Fibroblast of lung (primary cell): ENCODE measurements at regions not wholly inside any gene's neighbourhood (a gene's known extent, or its start where the extent isn't known, plus 50 kb on each side); places are given as distances from the start of the nearest gene placed in this dataset.

Experiments used
- DNase-seq, 2 donors: peaks; one replicate each; pipeline versions ENCODE4 v3.0.0 to v3.0.0-alpha.2; 2010; ENCODE audit warnings: low read depth in 2 of 2
- H2AFZ ChIP-seq: 2 replicates; pipeline ENCODE4 v1.5.1; 2012; ENCODE audit warnings: low read length, control low read depth, inconsistent platforms
- H3K27ac ChIP-seq: 2 replicates; pipeline ENCODE4 v1.5.1; 2011; ENCODE audit warnings: low read length, control low read depth; ENCODE audit not compliant: insufficient read depth
- H3K27me3 ChIP-seq: 2 replicates; pipeline ENCODE4 v1.5.1; 2011; ENCODE audit warnings: mild to moderate bottlenecking, low read length; ENCODE audit not compliant: control insufficient read depth, insufficient read depth
- H3K36me3 ChIP-seq: 2 replicates; pipeline ENCODE4 v1.5.1; 2011; ENCODE audit warnings: low read length; ENCODE audit not compliant: control insufficient read depth, insufficient read depth
- H3K4me1 ChIP-seq: 2 replicates; pipeline ENCODE4 v1.5.1; 2011; ENCODE audit warnings: low read length; ENCODE audit not compliant: control insufficient read depth, insufficient read depth; ENCODE audit errors: extremely low read depth
- H3K4me2 ChIP-seq: 2 replicates; pipeline ENCODE4 v1.5.1; 2011; ENCODE audit warnings: low read length, control low read depth; ENCODE audit not compliant: insufficient read depth; ENCODE audit errors: extremely low read depth
- H3K4me3 ChIP-seq, 4 experiments: fragments of 200-600 bp in 1 of 4; sonication (generic) in 1 of 4; replicated peaks in 1 of 4; 2 replicates each; pipeline ENCODE4 v1.5.1; 2011 to 2016; ENCODE audit warnings: low read length in 4 of 4, low read depth in 3 of 4, mild to moderate bottlenecking in 3 of 4, control low read depth in 2 of 4, inconsistent platforms in 1 of 4, mixed read lengths in 1 of 4; ENCODE audit not compliant: insufficient read depth in 1 of 4; ENCODE audit errors: control extremely low read depth in 1 of 4
- H3K79me2 ChIP-seq: 2 replicates; pipeline ENCODE4 v1.5.1; 2012; ENCODE audit warnings: mild to moderate bottlenecking, low read length, inconsistent platforms; ENCODE audit not compliant: control insufficient read depth, insufficient read depth
- H3K9ac ChIP-seq: 2 replicates; pipeline ENCODE4 v1.5.1; 2011; ENCODE audit warnings: mild to moderate bottlenecking, low read length, control low read depth; ENCODE audit not compliant: insufficient read depth
- H3K9me3 ChIP-seq: 2 replicates; pipeline ENCODE4 v1.5.1; 2012; ENCODE audit warnings: low read depth, low read length; ENCODE audit not compliant: control insufficient read depth, insufficient read depth
- H4K20me1 ChIP-seq: 2 replicates; pipeline ENCODE4 v1.5.1; 2011; ENCODE audit warnings: low read length; ENCODE audit not compliant: control insufficient read depth, insufficient read depth; ENCODE audit errors: extremely low read depth
- CTCF ChIP-seq, 2 donors: IDR thresholded peaks in 1 of 2; conservative IDR thresholded peaks in 1 of 2; 1 replicate in 1 of 2; 2 replicates in 1 of 2; pipeline ENCODE4 v1.5.1; 2011 to 2012; ENCODE audit warnings: low read length in 2 of 2, control low read depth in 1 of 2, inconsistent platforms in 1 of 2, low read depth in 1 of 2, mild to moderate bottlenecking in 1 of 2
- EZH2 ChIP-seq: IDR thresholded peaks from 2 replicates; pipeline ENCODE4 v1.5.1; 2012; ENCODE audit warnings: low read length, control low read depth, mild to moderate bottlenecking; ENCODE audit errors: missing control alignments

GRCh38 chr3:193947596-193947995 is 188.4 kb upstream of the HES1 start:
- H3K27me3 ChIP-seq, result peaks cover 5% of the 10 kb centered on the region
- no peak overlapping the region for H3K27ac ChIP-seq
- no peak overlapping the region for H3K4me2 ChIP-seq
- H3K9ac ChIP-seq, result no peak overlapping the region
- H2AFZ ChIP-seq, result no peak overlapping the region
- H4K20me1 ChIP-seq, result no peaks in the 10 kb centered on the region
- H3K79me2 ChIP-seq, result no peaks in the 10 kb centered on the region
- no peaks in the 10 kb centered on the region for H3K36me3 ChIP-seq
- H3K9me3 ChIP-seq, result no peaks in the 10 kb centered on the region
- peak in 1 of 2 donors; percentile 89 for DNase-seq
- H3K4me3 ChIP-seq, result no peak overlapping the region
- TF ChIP-seq CTCF (conservative IDR thresholded peaks at IDR 0.05 in 1 of 2, IDR thresholded peaks at IDR 0.05 in 1 of 2; ENCODE audit: low read depth in 1 of 2, low read length in 2 of 2), result no peak
- TF ChIP-seq EZH2, result no peak
- no peaks in the 10 kb centered on the region for H3K4me1 ChIP-seq

- Histone ChIP-seq H3K4me2 (no peak overlapping the region), H3K9me3 (no peaks in the 10 kb centered on the region), H3K4me1 (no peaks in the 10 kb centered on the region), H3K36me3 (no peaks in the 10 kb centered on the region), H3K27me3 (peaks cover 5% of the 10 kb centered on the region), H3K27ac (no peak overlapping the region), H3K9ac (no peak overlapping the region), H4K20me1 (no peaks in the 10 kb centered on the region), H2AFZ (no peak overlapping the region), H3K79me2 (no peaks in the 10 kb centered on the region), H3K4me3 (no peak overlapping the region)
- DNase-seq, result no peak
- TF ChIP-seq EZH2, result no peak
- TF ChIP-seq CTCF (conservative IDR thresholded peaks at IDR 0.05 in 1 of 2, IDR thresholded peaks at IDR 0.05 in 1 of 2; ENCODE audit: low read depth in 1 of 2, low read length in 2 of 2), result no peak
These were observed 187.5 kb upstream of the HES1 start for GRCh38 chr3:193948459-193948858.

GRCh38 chr3:193951859-193952258 is 184.1 kb upstream of the HES1 start:
- H3K79me2 ChIP-seq, result no peaks in the 10 kb centered on the region
- no peak overlapping the region for H3K27ac ChIP-seq
- no peak overlapping the region for H2AFZ ChIP-seq
- TF ChIP-seq CTCF (conservative IDR thresholded peaks at IDR 0.05 in 1 of 2, IDR thresholded peaks at IDR 0.05 in 1 of 2; ENCODE audit: low read depth in 1 of 2, low read length in 2 of 2) (no peak), EZH2 (no peak)
- no peaks in the 10 kb centered on the region for H3K4me1 ChIP-seq
- DNase-seq, result peak in 1 of 2 donors; percentile 60
- no peak overlapping the region for H3K4me3 ChIP-seq
- H3K4me2 ChIP-seq, result no peak overlapping the region
- H3K9ac ChIP-seq, result no peak overlapping the region
- no peaks in the 10 kb centered on the region for H4K20me1 ChIP-seq
- H3K9me3 ChIP-seq, result no peaks in the 10 kb centered on the region
- no peaks in the 10 kb centered on the region for H3K36me3 ChIP-seq
- no peaks in the 10 kb centered on the region for H3K27me3 ChIP-seq
